ENCODE measurements at regions not wholly inside any gene's neighbourhood (a gene's known extent, or its start where the extent isn't known, plus 50 kb on each side); places are given as distances from the start of the nearest gene placed in this dataset.
"Not testable (repeated sequence)": the region's sequence is repeated elsewhere in the genome, so short reads cannot be mapped to it uniquely, and the experiment has no call there.

GRCh38 chr14:50020799-50021198, 95.6 kb downstream of the VCPKMT start:
- no peak for DNase-seq

GRCh38 chr14:50021261-50022031, 94.9 kb downstream of the VCPKMT start:
- no peak for DNase-seq

DNA sequence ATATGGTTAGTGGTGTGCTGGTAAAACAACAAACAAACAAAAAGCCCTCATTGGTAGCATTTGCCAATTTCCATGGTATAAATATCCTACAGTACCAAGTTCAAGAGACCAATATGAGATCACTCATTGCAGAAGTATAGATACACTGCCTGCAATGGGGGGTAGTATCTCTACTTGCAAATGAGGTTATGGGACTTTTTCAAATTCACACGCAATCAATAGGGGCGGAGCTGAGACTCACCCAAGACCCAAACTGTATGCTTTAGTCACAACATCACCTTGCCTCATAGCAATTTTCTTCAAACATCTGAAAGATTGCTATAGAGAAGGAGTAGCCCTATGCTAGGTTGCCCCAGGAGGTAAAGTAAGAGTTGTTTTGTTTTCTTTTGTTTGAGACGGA, 93.7 kb downstream of the VCPKMT start:
- DNase-seq = no peak

DNA sequence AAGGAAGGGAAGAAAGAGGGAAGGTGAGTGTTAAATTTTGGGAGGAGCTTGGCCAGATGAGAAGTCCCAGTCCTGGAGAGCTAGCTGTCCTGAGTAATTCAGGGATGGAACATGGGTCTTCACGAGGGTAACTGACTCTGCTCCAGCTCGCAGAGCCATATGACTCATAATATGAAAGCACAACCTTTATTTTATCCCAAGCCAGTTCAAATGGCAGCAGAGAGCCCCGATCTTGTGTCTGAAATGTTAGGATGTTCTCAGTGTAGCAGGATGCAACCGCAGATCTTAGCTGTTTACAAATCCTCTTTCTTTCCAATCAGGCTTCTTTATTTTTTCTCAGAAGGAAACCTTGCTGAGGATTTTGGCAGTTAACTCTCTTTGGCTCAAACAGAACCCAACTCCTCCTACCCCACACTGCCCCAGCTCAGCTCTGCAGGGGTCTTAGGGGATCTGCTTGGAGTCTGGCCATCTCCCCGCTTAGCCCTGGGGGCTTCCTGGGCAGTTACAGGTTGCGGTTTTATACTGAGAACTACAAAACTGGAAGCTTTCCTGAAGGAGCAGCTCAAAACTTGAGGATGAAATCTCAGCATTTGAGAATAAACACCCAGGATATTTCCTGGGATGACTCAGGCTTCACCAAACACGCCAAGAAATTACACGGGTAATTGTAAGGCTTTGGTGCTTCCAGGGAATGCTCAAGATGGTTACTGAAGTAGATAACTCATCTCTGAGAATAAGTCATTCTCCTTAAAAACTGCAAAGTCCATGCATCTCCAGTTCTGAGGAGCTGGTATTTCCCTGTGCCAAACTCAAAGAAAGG, 92.5 kb downstream of the VCPKMT start:
- DNase-seq = no peak

- no peak for DNase-seq
These were observed 91.3 kb downstream of the VCPKMT start for GRCh38 chr14:50025073-50025472.

DNA sequence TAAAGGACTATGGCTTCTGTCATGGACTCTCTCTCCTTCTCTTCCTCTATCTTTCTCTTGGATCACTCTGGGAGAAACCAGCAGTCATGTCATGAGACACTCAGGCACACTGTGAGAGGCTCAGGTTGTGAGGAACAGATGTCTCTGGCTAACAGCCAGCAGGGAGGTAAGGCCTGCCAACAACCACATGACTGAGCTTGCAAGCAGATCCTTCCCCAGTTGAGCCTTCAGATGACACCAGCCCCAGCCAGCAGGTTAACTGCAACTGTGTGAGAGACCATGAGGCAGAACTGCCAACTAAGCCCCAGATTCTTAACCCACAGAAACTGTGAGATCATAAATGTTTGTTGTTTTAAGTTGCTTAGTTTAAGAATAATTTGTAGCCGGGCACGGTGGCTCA, 90.6 kb downstream of the VCPKMT start:
- no peak for DNase-seq

DNA sequence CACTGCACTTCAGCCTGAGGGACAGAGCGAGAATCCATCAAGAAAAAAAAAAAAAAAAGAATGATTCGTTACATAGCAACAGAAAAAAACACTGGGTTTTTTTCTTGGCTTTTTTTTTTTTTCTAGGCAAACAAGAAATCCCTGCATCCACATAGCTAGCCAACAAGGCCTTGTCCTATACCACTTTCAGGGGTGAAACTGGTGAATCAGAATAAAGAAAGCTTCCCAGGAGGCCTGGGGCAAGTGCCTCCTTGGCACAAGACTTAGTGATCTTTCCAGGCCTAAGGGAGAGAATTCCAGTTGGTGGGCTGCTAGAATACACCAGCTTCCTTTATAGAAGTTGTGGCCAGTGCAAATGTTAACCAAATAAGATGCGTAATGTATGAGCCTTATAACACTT, 90.0 kb downstream of the VCPKMT start:
- no peak for DNase-seq

- DNase-seq = no peak
These were observed 88.6 kb downstream of the VCPKMT start for GRCh38 chr14:50027816-50028215.

DNA sequence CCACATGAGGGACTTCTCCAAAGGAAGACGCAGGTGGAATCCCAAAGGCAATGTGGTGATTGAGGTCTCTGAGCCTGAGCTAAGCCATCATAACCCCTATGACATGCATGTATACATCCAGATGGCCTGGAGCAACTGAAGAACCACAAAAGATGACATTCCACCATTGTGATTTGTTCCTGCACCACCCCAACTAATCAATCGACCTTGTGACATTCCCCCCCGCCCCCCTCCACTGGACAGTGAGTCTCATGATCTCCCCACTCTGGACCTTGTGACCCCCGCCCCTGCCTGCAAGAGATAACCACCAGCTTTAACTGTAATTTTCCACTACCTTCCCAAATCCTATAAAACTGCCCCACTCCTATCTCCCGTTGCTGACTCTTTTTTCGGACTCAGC, 87.9 kb downstream of the VCPKMT start:
- DNase-seq = no peak

GRCh38 chr14:50030036-50030435, 86.3 kb downstream of the VCPKMT start:
- no peak for DNase-seq

- not testable (repeated sequence) for DNase-seq
These were observed 85.5 kb downstream of the VCPKMT start for GRCh38 chr14:50030911-50031310.

DNA sequence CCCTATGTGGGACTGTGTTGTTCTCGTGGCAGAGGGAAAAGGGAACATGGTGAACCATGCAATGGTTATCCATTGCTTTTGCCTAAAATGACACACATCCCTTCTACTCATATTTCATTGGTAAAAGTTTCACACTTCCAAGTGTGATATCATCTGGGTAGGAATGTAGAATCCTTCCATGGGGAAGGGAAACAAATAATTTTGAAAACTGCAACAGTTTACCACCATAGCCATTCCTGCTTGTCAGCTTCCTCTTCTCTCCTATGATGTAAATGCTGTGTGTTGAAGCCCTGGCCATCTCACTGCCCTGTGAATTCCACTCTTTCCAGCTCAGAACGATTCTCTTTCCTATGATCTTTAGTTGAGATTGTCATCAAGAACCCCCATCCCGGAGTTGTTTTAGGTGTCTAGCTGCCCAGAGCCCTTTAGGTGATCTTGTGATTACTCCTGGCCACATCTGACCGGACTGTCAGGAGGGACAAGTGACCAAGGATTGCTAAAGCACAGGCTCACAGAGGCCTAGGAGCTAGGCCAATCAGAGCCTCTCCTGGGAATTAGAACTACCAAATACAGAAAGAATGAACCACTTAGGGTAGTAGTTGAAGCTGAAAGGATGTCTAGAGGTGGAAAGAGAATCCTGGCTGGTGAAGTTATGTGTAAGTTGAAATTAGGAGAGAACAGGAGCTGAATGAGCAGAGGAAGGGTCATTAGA, 84.6 kb downstream of the VCPKMT start:
- DNase-seq = no peak

- not testable (repeated sequence) for DNase-seq
These were observed 83.8 kb downstream of the VCPKMT start for GRCh38 chr14:50032462-50033167.

DNA sequence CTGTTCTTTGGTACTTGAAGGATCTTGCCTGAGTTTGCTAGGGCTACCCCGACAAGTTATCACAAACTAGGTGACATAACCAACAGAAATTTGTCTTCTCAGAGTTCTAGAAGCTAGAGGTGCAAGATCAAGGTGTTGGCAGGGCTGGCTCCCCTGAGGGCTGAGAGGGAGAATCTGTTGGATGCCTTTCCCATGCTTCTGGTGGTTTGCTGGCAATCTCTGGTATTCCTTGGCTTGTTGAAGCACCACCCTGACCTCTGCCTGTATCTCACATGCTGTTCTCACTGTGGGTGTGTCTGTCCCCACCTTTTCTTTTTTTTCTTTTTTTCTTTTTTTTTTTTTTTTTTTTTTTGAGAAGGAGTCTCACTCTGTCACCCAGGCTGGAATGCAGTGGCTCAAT, 81.2 kb downstream of the VCPKMT start:
- no peak for DNase-seq

GRCh38 chr14:50036211-50036610, 80.2 kb downstream of the VCPKMT start:
- no peak for DNase-seq

- no peak for DNase-seq
These were observed 79.7 kb downstream of the VCPKMT start for GRCh38 chr14:50036637-50037036.

- no peak for DNase-seq
These were observed 79.1 kb downstream of the VCPKMT start for GRCh38 chr14:50037240-50037639.

DNA sequence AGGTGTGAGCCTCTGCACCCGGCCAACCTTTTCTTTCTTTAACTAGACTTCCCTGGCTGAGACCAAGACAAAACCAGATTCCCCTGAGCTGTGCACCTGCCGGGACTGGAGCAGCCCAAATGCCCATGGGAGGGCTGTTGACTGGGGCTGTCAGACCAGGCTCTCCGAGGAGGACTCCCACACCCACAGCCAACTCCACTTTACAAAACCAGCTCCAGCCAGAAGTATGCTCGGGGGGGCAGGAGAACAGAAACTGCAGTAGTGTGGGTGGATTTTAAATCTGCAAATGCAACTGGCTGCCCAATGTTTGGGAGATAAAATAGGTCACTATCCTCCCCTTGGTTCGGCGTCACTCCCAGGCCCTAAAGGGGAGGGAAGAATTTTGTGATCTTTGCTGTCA, 78.5 kb downstream of the VCPKMT start:
- peak in 1 of 2 experiments; percentile 11 for DNase-seq

GRCh38 chr14:50038398-50039119, 77.8 kb downstream of the VCPKMT start:
- no peak for DNase-seq

GRCh38 chr14:50039120-50039517, 77.3 kb downstream of the VCPKMT start:
- no peak for DNase-seq

DNA sequence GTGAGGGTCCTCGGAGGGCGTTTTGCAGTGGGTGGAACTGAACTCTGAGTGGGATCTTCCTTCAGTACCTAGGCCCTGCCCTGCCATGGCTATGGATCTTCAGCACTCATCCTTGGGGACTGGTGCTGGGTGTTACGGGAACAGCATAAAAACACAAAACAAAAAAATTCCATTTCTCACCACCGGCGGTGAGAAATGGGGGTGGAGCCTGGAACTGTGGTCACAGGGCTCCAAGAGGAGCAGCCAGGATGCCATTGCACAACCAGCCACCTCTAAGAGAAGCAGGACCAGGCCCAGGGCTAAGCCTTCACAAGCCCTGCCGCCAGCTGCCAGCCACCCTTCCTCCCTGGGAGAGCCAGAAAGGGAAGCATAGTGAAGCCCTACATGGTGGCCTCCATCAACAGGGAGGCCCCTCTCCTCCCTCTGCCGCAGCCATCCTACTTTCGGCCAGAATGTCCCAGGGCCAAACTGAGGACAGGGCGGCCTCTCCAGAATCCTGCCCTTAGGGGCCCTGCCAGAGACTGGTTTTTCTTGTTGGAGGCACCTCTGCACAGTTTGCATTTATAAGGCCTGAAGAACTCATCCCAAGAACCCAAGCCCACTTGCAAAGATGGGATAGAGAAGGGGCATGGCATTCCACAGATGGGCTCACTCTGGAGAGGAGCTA, 76.5 kb downstream of the VCPKMT start:
- no peak for DNase-seq

- no peak for DNase-seq
These were observed 76.0 kb downstream of the VCPKMT start for GRCh38 chr14:50040401-50040775.
